HG03066 (cell line): ENCODE measurements at regions not wholly inside any gene's neighbourhood (a gene's known extent, or its start where the extent isn't known, plus 50 kb on each side); places are given as distances from the start of the nearest gene placed in this dataset.
"Not testable (repeated sequence)": the region's sequence is repeated elsewhere in the genome, so short reads cannot be mapped to it uniquely, and the experiment has no call there.

ENCODE experiments used
- ATAC-seq: cut with Tn5 transposase; IDR thresholded peaks from one replicate; pipeline ENCODE4 v1.9.1; 2021; ENCODE audit warnings: low read depth; ENCODE audit not compliant: unreplicated experiment

GRCh38 chr7:149683898-149684297 is 89.5 kb downstream of the ZNF467 start:
- no peak for ATAC-seq

GRCh38 chr7:149683181-149683580 is 90.2 kb downstream of the ZNF467 start:
- no peak for ATAC-seq

DNA sequence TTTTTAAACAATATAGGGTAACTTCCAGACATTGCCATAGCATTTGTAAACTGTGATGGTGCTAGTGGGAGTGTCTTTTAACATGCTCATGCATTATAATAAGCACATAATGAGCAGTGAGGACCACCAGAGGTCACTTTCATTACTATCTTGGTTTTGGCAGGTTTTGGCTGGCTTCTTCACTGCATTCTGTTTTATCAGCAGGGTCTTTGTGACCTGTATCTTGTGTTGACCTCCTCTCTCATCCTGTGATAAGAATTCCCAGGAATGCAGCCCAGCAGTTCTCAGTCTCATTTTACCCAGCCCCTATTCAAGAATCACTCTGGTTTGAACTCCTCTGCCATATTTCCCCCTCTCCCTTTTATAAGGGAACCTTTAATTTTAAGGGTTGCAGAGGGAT is 91.3 kb downstream of the ZNF467 start:
- ATAC-seq, result no peak

DNA sequence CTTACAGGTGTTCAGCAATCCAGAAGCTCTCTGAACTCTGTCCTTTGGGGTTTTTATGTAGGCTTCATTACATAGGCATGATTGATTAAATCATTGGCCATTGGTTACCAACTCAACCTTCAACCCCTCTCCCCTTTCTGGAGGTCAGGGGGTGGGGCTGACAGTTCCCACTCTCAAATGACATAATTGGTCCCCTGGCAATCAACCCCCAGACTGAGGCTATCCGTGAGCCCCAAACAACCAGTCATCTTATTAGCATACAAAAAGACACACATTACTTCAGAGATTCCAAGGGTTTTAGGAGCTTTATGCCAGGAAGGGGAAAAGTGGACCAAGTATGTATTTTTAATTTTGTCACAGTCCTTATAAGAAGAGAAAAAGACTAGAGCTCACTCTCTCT is 92.1 kb downstream of the ZNF467 start:
- ATAC-seq, result no peak

- ATAC-seq, result no peak
These were observed 92.9 kb downstream of the ZNF467 start for GRCh38 chr7:149680331-149681025.

DNA sequence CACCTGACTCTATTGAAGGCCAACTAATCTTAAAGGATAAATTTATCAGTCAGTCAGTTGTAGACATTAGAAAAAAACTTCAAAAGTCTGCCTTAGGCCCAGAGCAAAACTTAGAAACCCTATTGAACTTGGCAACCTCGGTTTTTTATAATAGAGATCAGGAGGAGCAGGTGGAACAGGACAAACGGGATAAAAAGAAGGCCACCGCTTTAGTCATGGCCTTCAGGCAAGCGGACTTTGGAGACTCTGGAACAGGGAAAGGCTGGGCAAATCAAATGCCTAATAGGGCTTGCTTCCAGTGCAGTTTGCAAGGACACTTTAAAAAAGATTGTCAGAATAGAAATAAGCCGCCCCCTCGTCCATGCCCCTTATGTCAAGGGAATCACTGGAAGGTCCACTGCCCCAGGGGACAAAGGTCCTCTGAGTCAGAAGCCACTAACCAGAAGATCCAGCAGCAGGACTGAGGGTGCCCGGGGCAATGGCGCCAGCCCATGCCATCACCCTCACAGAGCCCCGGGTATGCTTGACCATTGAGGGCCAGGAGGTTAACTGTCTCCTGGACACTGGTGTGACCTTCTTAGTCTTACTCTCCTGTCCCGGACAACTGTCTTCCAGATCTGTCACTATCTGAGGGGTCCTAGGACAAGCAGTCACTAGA is 98.5 kb downstream of the ZNF467 start:
- ATAC-seq, result not testable (repeated sequence)

- no peak for ATAC-seq
These were observed 100.4 kb downstream of the ZNF467 start for GRCh38 chr7:149673006-149673405.

DNA sequence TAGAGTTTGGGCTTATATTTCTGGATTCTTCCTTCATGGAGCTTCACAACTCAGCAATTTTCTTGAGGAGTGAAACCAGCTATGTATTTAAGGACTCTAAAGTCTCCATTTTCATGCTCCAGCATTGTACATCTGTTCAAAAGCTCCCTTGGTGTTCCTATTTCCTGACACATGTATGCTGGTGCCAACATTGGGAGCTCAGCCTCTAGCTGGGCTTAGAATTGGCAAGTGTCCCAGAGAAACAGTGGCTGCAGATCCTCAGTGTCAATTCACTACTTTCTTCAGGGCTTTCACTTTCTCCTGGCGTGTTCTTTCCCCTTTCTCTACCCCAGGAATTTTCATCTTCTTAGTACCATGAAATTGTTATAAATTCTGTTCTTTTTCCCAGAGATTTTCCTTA is 103.1 kb downstream of the ZNF467 start:
- ATAC-seq, result no peak

GRCh38 chr7:149669121-149669818 is 104.1 kb downstream of the ZNF467 start:
- ATAC-seq, result no peak

- ATAC-seq, result no peak
These were observed 106.9 kb downstream of the ZNF467 start for GRCh38 chr7:149666360-149666945.

DNA sequence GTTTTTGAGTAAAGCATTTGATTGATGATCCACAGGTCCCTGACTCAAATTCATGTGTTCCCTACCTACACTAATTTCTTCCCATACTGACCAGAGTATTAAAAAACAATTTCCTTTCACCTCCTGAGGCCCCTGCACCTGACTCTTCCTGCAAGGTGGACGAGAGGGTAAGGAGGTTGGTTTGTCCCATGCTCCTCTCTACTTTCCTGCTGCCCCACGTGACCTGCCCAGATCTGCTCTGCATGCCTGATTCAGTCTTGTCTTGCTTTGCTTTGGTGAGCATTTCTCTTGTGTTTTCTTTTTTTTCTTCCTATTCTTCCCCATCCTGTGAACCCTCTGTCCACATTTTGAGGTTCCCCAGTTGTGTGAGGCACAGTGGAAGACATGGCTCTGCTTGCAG is 107.8 kb downstream of the ZNF467 start:
- ATAC-seq, result not testable (repeated sequence)

DNA sequence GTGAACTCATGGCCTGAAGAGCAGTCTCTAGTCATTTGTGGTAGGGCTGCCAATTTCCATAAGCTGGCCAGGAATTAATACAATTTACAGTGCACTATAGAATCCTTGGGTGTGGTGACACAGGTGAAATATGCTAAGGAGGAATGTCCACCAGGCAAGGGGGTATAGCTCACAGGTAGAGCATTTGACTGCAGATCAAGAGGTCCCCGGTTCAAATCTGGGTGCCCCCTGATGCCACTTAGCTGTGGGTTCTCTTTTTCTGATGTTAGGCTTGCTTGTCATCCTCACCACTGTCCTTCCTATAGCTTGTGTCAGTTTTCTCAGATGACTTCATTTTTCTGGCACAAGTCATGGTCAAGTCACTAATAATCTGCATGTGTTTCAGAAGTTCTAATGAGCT is 108.7 kb downstream of the ZNF467 start:
- no peak for ATAC-seq

GRCh38 chr7:149664176-149664575 is 109.2 kb downstream of the ZNF467 start:
- ATAC-seq, result no peak

DNA sequence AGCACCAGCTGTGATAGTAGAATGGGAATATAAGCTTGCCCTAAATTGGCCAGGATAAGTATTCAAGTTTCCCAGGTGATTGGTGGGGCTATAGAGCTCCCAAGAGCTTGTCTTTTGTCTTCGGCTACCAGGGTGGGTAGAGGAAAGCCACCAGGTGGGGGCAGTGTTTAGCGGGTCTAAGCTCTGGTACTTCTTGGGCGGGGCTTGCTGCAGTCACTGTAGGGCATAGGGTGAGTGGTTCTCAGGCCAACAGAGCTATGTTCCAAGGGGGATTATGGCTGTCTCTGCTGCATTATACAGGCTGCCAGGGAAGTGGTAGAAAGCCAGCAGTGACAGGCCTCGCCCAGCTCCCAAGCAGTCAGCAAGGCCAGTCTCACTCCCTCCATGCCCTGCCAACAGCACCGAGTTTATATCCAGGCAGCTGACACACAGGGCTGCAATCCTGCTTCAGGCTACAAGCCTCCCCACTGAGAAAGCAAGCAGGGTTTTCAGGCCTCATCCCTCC is 110.7 kb downstream of the ZNF467 start:
- peak; percentile 87 for ATAC-seq

DNA sequence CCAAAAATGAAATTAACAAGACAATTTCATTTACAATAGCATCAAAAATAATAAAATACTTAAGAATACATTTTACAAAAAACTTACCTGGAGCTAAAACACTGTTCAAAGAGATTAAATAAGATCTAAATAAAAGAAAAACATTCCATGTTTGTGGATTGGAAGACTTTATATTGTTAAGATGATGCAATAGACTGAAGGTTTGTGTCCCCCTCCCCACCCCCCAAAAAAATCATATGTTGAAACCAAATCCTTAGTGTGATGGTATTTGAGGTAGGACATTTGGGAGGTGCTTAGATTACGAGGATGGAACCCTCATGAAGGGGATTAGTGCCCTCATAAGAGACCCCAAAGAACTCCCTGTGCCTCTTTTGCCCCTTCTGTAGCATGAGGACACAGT is 117.6 kb downstream of the ZNF467 start:
- no peak for ATAC-seq

GRCh38 chr7:149654588-149654987 is 118.8 kb downstream of the ZNF467 start:
- no peak for ATAC-seq

- ATAC-seq, result not testable (repeated sequence)
These were observed 123.2 kb downstream of the ZNF467 start for GRCh38 chr7:149650190-149650589.

DNA sequence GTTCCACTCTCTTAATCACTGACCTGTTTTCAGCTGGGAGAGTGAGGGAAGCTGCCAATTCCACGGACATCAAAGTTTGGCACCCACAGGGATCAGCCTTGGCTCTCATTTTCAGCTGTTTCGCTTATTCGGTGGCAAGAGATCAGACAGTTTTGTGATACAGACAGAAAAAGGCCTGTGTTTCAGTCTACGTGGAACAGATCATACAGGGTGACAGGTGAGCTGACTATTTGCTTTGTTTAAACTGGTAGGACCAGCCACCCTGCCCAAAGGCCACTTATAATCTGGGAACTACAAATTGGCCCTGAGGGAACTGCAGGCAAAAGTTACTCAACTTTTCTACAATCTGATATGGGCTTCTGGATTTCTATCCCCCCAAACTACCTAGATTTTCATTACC is 128.6 kb downstream of the ZNF467 start:
- ATAC-seq, result no peak

GRCh38 chr7:149642589-149642988 is 130.8 kb downstream of the ZNF467 start:
- no peak for ATAC-seq

GRCh38 chr7:149638566-149639320 is 134.6 kb downstream of the ZNF467 start:
- ATAC-seq, result no peak
